Adrenal gland (tissue), 5 donors: ENCODE measurements at regions not wholly inside any gene's neighbourhood (a gene's known extent, or its start where the extent isn't known, plus 50 kb on each side); places are given as distances from the start of the nearest gene placed in this dataset.

Experiments
- CTCF ChIP-seq, 6 experiments: fragments of 450-650 bp in 4 of 6; fragments of 200-600 bp in 2 of 6; sonication (generic) in 1 of 6; IDR thresholded peaks; 1 replicate in 5 of 6; 2 replicates in 1 of 6; pipeline versions ENCODE4 v1.5.1 to v1.8.0; 2016 to 2021; ENCODE audit warnings: antibody characterized with exemption in 6 of 6, mild to moderate bottlenecking in 2 of 6, moderate library complexity in 1 of 6
- POLR2A ChIP-seq, 2 donors: fragments of 450-650 bp; IDR thresholded peaks; one replicate each; pipeline ENCODE4 v1.6.1; 2017; ENCODE audit warnings: antibody characterized with exemption in 2 of 2, mild to moderate bottlenecking in 2 of 2, moderate library complexity in 1 of 2
- donor health status: DM: no; HTN: no; CAD: no.

- TF ChIP-seq CTCF (IDR thresholded peaks at IDR 0.05) (no peak), POLR2A (IDR thresholded peaks at IDR 0.05) (no peak)
Observed at GRCh38 chr18:1510542-1511179, 606.0 kb downstream of the ADCYAP1 start.
